Testis (tissue), 2 donors: ENCODE measurements at regions not wholly inside any gene's neighbourhood (a gene's known extent, or its start where the extent isn't known, plus 50 kb on each side); places are given as distances from the start of the nearest gene placed in this dataset.
"Not testable (repeated sequence)": the region's sequence is repeated elsewhere in the genome, so short reads cannot be mapped to it uniquely, and the experiment has no call there.

ENCODE experiments used
- DNase-seq: peaks from one replicate; pipeline ENCODE4 v3.0.0-alpha.2; 2019
- H3K27ac ChIP-seq, 2 donors: fragments of 200-600 bp; sonication (generic); one replicate each; pipeline ENCODE4 v1.5.1; 2019
- H3K27me3 ChIP-seq: fragments of 200-600 bp; sonication (generic); one replicate; pipeline ENCODE4 v1.5.1; 2019
- H3K36me3 ChIP-seq: fragments of 200-600 bp; sonication (generic); one replicate; pipeline ENCODE4 v1.5.1; 2017; ENCODE audit warnings: low read depth; ENCODE audit errors: missing control alignments
- H3K4me1 ChIP-seq: fragments of 200-600 bp; sonication (generic); one replicate; pipeline ENCODE4 v1.5.1; 2019
- H3K4me3 ChIP-seq, 2 donors: fragments of 200-600 bp; sonication (generic); one replicate each; pipeline ENCODE4 v1.5.1; 2017 to 2019
- H3K9me3 ChIP-seq: fragments of 200-600 bp; sonication (generic); one replicate; pipeline ENCODE4 v1.5.1; 2017
- POLR2A ChIP-seq: fragments of 450-650 bp; IDR thresholded peaks from one replicate; pipeline ENCODE4 v1.6.1; 2017; ENCODE audit warnings: antibody characterized with exemption, mild to moderate bottlenecking, moderate library complexity
- WGBS, 2 donors: methylation state at CpG; one replicate each; pipeline ENCODE4 v1.1.5; 2018; 5-methylcytosine and 5-hydroxymethylcytosine counted together
- intact Hi-C: fragments of 100-400 bp; cut with DNase I; formaldehyde crosslinking; loops from one replicate; pipeline ENCODE4 v1.15.1; 2023; ENCODE audit warnings: low total_unique reads
- TF ChIP-seq, protein P1 (sequence below), 3 experiments: fragments of 450-650 bp in 2 of 3; fragments of 200-600 bp in 1 of 3; sonication (generic) in 1 of 3; IDR thresholded peaks; one replicate each; pipeline ENCODE4 v1.5.1; 2016 to 2019; ENCODE audit warnings: antibody characterized with exemption in 3 of 3, mild to moderate bottlenecking in 2 of 3, moderate library complexity in 1 of 3

DNA sequence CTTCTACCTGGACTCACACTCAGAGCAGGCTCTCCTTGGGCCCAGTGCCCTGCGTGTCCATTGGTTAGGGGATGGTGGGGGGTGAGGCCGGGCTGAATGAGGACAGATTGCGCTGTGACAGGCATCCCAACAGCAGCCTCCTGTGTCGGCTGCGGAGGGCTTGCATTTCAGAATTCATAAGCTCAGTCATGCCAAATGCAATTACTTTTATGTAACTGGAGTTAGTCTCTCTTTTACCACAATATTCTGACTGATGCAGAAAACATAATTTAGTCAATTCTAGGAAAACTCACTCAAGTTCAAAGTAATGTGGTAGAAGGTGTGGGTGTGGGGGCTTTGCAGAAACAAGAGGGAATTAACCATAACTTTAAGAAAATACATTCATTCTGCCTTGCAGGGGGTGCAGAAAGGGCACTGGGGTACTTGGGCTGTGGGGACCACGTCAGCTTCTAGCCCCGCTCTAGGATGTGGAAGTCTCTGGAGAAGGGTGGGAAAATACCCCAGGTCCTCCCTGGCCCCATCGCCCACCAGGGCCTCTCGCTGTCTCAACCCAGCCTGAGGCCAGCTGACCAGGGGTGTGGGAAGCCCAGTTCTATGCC, 257.7 kb downstream of the ADGRD1 start:
- TF ChIP-seq POLR2A: no peak
- TF ChIP-seq, protein P1, sequence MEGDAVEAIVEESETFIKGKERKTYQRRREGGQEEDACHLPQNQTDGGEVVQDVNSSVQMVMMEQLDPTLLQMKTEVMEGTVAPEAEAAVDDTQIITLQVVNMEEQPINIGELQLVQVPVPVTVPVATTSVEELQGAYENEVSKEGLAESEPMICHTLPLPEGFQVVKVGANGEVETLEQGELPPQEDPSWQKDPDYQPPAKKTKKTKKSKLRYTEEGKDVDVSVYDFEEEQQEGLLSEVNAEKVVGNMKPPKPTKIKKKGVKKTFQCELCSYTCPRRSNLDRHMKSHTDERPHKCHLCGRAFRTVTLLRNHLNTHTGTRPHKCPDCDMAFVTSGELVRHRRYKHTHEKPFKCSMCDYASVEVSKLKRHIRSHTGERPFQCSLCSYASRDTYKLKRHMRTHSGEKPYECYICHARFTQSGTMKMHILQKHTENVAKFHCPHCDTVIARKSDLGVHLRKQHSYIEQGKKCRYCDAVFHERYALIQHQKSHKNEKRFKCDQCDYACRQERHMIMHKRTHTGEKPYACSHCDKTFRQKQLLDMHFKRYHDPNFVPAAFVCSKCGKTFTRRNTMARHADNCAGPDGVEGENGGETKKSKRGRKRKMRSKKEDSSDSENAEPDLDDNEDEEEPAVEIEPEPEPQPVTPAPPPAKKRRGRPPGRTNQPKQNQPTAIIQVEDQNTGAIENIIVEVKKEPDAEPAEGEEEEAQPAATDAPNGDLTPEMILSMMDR (IDR thresholded peaks at IDR 0.05): no peak
- Histone ChIP-seq H3K36me3 (no peaks in the 10 kb centered on the region), H3K9me3 (no peaks in the 10 kb centered on the region), H3K27ac (no peak overlapping the region), H3K4me3 (no peak overlapping the region), H3K27me3 (no peaks in the 10 kb centered on the region), H3K4me1 (no peaks in the 10 kb centered on the region)
- no peak for DNase-seq
- intact Hi-C loops: no loop called here
- 83 to 87% methylated on average over 8 to 9 of the region's 9 CpGs for WGBS, 2 donors

DNA sequence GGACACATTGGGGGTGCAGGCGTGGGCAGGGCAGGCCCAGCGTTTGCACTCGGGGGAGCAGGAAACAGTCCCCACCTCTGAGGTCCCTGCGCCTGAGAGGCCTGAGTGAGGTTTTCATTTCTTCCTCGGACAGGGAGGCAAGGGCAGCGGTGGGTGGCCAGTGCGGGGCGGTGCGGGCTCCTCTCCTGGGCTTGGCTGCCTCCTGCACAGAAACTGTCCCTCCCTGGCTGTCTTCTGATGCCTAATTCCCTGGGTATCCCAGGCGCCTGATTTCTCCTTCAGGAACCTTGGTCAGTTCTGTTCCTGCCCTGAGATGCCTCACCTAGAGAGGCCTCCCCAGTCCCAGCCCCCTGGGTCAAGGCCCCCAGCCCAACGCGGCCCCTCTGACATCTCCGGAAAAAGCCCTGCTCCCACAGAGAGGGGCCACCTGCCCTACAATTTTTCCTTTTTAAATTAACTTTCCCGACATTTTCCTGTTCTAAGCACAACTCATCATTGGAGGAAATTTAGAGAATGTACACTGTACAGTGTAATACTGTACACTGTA, 260.3 kb downstream of the ADGRD1 start:
- peaks cover 2% of the 10 kb centered on the region for H3K4me1 ChIP-seq
- no peaks in the 10 kb centered on the region for H3K36me3 ChIP-seq
- DNase-seq: no peak
- no peak overlapping the region for H3K4me3 ChIP-seq
- H3K27me3 ChIP-seq: no peaks in the 10 kb centered on the region
- WGBS, 2 donors: 75 to 81% methylated on average over 11 to 14 of the region's 14 CpGs
- intact Hi-C loops: no loop called here
- H3K9me3 ChIP-seq: no peaks in the 10 kb centered on the region
- no peak overlapping the region for H3K27ac ChIP-seq
- TF ChIP-seq, protein P1 (IDR thresholded peaks at IDR 0.05): no peak
- no peak for TF ChIP-seq POLR2A

DNA sequence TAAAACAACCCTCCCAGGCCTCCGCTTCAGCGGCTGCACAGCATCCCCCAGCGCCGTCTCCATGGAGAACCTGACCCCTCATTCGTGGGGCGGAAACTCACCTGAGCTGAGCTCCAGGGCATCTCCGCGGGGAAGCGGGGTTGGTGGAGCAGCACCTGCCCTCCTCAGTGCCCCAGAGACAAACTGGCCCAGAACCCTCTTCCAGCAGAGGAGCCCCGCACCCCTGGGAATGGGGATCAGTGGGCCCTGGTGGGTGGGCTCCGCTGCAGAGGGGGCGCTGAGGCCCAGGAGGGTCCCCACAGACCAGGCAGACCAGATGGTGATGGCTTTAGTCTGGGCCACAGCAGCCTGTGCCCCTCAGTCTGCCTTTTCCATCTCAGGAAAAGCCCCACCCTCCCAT, 261.2 kb downstream of the ADGRD1 start:
- H3K27ac ChIP-seq, H3K4me1 ChIP-seq, H3K27me3 ChIP-seq, H3K36me3 ChIP-seq, H3K9me3 ChIP-seq, DNase-seq, intact Hi-C loops, H3K4me3 ChIP-seq: not testable (repeated sequence)
- 80 to 86% methylated on average over 6 to 12 of the region's 12 CpGs for WGBS, 2 donors

DNA sequence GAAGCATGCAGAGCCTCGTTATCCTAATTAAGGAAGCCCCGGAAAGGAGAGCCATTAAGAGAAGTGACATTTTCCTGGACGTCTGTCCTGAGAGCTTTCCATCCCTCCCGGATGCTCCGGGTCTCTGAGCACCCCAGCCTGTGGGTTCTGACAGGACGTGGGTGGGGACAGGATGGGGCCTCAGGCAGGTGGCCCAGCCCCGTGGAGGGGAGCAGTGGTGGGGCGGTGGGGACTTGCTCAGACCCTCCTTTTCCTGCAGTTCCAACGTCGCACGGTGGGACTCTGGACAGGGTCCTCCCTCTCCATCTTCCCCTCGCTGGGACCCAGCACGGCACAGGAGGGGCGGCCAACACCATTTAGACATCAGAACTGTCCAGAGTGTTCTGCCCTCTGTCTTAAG, 262.9 kb downstream of the ADGRD1 start:
- H3K36me3 ChIP-seq, H3K4me3 ChIP-seq, H3K27ac ChIP-seq, H3K9me3 ChIP-seq, intact Hi-C loops, H3K27me3 ChIP-seq, H3K4me1 ChIP-seq, DNase-seq: not testable (repeated sequence)
- 0 to 39% methylated on average over 1 to 14 of the region's 14 CpGs for WGBS, 2 donors

DNA sequence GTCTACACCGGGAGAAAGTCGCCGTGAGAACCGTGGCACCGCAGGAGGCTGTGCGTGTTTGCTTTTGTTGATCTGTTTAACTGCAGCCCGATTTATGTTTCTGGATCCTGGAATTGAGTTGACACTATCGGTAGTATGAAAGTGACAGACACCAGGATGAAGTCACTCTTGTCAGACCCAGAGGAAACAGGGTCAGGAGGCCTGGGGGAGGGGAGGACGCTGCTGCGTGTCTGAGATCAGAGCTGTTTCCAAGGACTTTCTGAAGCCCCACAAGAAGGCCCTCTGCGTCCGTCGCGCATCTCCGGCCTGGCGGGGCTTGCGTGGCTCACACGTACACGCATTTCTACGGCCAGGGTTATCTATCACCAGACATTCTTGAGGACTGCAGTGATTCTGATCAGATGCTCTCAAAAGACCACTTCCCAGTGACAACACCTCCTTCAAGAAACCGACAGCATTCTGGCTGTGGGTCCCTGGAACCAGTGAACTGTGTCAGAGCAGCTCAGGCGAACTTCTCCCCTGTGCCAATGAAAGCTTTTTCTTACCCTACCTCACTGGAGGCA, 263.4 kb downstream of the ADGRD1 start:
- DNase-seq: no peak
- Histone ChIP-seq H3K27me3 (no peaks in the 10 kb centered on the region), H3K27ac (no peak overlapping the region), H3K9me3 (no peaks in the 10 kb centered on the region), H3K4me1 (peaks cover 2% of the 10 kb centered on the region), H3K4me3 (no peak overlapping the region), H3K36me3 (no peaks in the 10 kb centered on the region)
- 56 to 62% methylated on average over 20 to 22 of the region's 22 CpGs for WGBS, 2 donors
- intact Hi-C loops: no loop called here
- TF ChIP-seq, protein P1 (IDR thresholded peaks at IDR 0.05): no peak
- TF ChIP-seq POLR2A: no peak
